Coronary artery (tissue), 2 donors: ENCODE measurements at regions not wholly inside any gene's neighbourhood (a gene's known extent, or its start where the extent isn't known, plus 50 kb on each side); places are given as distances from the start of the nearest gene placed in this dataset.

Experiments used
- DNase-seq: peaks from one replicate; pipeline ENCODE4 v3.0.0-alpha.2; 2017; ENCODE audit warnings: low spot score
- H3K27ac ChIP-seq, 2 donors: fragments of 200-600 bp; sonication (generic); one replicate each; pipeline ENCODE4 v1.5.1; 2016 to 2019
- H3K4me3 ChIP-seq: fragments of 200-600 bp; sonication (generic); 2 replicates; pipeline ENCODE4 v1.5.1; 2016; ENCODE audit warnings: mild to moderate bottlenecking, moderate library complexity
- CTCF ChIP-seq: fragments of 200-600 bp; sonication (generic); IDR thresholded peaks from one replicate; pipeline ENCODE4 v1.5.1; 2019; ENCODE audit warnings: antibody characterized with exemption

GRCh38 chr6:170185175-170185978, 105.5 kb downstream of the DLL1 start:
- TF ChIP-seq CTCF, result no peak
- peak; percentile 46 for DNase-seq
- Histone ChIP-seq H3K27ac (no peak overlapping the region), H3K4me3 (no peak overlapping the region)

GRCh38 chr6:170184316-170184715, 106.6 kb downstream of the DLL1 start:
- no peak for DNase-seq
- H3K4me3 ChIP-seq, result no peak overlapping the region
- no peak for TF ChIP-seq CTCF
- H3K27ac ChIP-seq, result no peak overlapping the region

GRCh38 chr6:170183521-170183920, 107.4 kb downstream of the DLL1 start:
- DNase-seq, result no peak
- no peak for TF ChIP-seq CTCF
- no peak overlapping the region for H3K4me3 ChIP-seq
- no peak overlapping the region for H3K27ac ChIP-seq

GRCh38 chr6:170182781-170183120, 108.1 kb downstream of the DLL1 start:
- no peak overlapping the region for H3K4me3 ChIP-seq
- no peak for TF ChIP-seq CTCF
- no peak overlapping the region for H3K27ac ChIP-seq
- no peak for DNase-seq

GRCh38 chr6:170182093-170182780, 108.6 kb downstream of the DLL1 start:
- no peak for TF ChIP-seq CTCF
- H3K27ac ChIP-seq, result no peak overlapping the region
- no peak overlapping the region for H3K4me3 ChIP-seq
- DNase-seq, result no peak

- no peak for DNase-seq
- no peak overlapping the region for H3K4me3 ChIP-seq
- H3K27ac ChIP-seq, result no peak overlapping the region
- no peak for TF ChIP-seq CTCF
These were observed 109.6 kb downstream of the DLL1 start for GRCh38 chr6:170181338-170181690.
